ENCODE measurements at regions not wholly inside any gene's neighbourhood (a gene's known extent, or its start where the extent isn't known, plus 50 kb on each side); places are given as distances from the start of the nearest gene placed in this dataset.

DNA sequence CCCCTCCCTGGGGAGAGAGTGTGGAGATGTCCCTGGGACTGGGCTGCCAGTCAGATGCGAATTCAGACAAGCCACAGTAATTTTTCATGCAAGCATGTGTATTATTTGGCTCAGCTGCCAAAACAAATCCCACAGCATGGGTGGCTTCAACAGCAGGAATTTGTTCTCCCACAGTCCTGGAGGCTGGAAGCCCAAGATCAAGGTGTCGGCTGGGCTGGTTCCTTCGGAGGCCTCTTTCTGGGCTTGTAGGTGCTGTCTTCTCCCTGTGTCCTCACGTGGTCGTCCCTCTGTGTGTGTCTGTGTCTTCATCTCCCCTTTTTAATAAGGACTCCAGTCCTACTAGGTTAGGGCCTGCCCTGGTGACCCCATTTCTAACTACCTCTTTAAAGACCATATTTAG is 91.9 kb upstream of the ACTRT2 start:
- Histone ChIP-seq H4K20me1 (ENCODE audit: insufficient read depth, low read length) (no peaks in the 10 kb centered on the region), H3K27ac (ENCODE audit: low read depth, low read length, poor library complexity, severe bottlenecking) (no peak overlapping the region), H3K4me2 (ENCODE audit: low read length) (no peak overlapping the region), H3K9me3 (ENCODE audit: low read length) (no peaks in the 10 kb centered on the region), H3K79me2 (ENCODE audit: insufficient read depth, low read depth, low read length) (no peaks in the 10 kb centered on the region), H3K4me1 (ENCODE audit: insufficient read depth, low read length, poor library complexity, severe bottlenecking) (no peaks in the 10 kb centered on the region), H3K36me3 (ENCODE audit: insufficient read depth, low read length) (no peaks in the 10 kb centered on the region), H2AFZ (ENCODE audit: low read length) (no peak overlapping the region), H3K9me2 (ENCODE audit: insufficient read depth, low read length) (no peaks in the 10 kb centered on the region), H3K4me3 (ENCODE audit: low read depth, low read length, poor library complexity, severe bottlenecking) (no peak overlapping the region)
- ChIA-PET POLR2A (no interaction called here), CTCF (ENCODE audit: unreplicated experiment) (no interaction called here)
- TF ChIP-seq, protein P1, sequence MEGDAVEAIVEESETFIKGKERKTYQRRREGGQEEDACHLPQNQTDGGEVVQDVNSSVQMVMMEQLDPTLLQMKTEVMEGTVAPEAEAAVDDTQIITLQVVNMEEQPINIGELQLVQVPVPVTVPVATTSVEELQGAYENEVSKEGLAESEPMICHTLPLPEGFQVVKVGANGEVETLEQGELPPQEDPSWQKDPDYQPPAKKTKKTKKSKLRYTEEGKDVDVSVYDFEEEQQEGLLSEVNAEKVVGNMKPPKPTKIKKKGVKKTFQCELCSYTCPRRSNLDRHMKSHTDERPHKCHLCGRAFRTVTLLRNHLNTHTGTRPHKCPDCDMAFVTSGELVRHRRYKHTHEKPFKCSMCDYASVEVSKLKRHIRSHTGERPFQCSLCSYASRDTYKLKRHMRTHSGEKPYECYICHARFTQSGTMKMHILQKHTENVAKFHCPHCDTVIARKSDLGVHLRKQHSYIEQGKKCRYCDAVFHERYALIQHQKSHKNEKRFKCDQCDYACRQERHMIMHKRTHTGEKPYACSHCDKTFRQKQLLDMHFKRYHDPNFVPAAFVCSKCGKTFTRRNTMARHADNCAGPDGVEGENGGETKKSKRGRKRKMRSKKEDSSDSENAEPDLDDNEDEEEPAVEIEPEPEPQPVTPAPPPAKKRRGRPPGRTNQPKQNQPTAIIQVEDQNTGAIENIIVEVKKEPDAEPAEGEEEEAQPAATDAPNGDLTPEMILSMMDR (conservative IDR thresholded peaks at IDR 0.05; ENCODE audit: low read length), result no peak
- no peak for TF ChIP-seq EZH2phosphoT487 (IDR thresholded peaks at IDR 0.05; ENCODE audit: borderline replicate concordance, low read depth, low read length)
- intact Hi-C loops (cut with micrococcal nuclease; ENCODE audit: unreplicated experiment), result no loop called here
- DNase-seq (ENCODE audit: low spot score), result no peak
- BruUV-seq (replicated peaks), result no TSS peak

DNA sequence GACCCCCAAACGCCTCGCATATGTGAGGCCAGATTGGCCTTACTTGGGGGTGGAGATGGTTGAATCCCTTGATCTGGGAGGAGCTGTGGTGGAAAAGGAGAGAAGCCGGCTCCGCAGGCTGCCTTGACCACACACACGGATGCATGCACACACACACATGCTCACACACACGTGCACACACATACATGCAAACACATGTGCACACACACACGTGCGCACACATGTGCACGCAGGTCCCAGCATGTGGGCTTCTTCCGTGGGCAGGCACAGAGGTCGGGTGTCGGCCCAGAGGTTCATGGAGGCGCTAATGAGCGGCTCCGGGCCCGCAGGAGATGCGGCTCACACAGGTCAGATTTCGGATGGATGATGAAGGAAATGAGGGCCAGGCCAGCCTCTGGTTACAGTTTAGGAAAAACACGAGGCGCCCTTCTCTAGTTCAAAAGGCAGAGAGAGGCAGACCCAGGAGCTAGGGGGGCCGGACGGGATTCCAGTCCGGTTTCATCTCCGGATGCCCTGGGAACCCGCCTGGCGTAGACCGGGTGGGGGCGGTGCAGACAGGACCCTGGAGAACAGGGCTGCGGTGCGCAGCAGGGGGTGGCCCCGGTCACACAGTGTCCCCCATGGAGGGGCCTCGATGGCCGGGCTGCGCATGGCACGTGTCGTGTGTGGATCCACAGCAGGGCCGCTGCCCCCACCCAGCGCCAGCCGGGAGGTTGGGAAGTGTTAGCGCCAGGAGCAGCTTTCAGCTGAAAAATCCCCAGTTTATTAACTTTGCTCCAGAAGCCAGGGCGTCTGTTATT is 91.1 kb upstream of the ACTRT2 start:
- H3K9me2 ChIP-seq (ENCODE audit: insufficient read depth, low read length), result no peaks in the 10 kb centered on the region
- CTCF ChIA-PET (ENCODE audit: unreplicated experiment), result no interaction called here
- H3K27ac ChIP-seq (ENCODE audit: low read depth, low read length, poor library complexity, severe bottlenecking), result no peak overlapping the region
- intact Hi-C loops (cut with micrococcal nuclease; ENCODE audit: unreplicated experiment), result no loop called here
- H3K79me2 ChIP-seq (ENCODE audit: insufficient read depth, low read depth, low read length), result no peaks in the 10 kb centered on the region
- TF ChIP-seq, protein P1 (conservative IDR thresholded peaks at IDR 0.05; ENCODE audit: low read length), result no peak
- TF ChIP-seq EZH2phosphoT487 (IDR thresholded peaks at IDR 0.05; ENCODE audit: borderline replicate concordance, low read depth, low read length), result no peak
- POLR2A ChIA-PET, result no interaction called here
- no peaks in the 10 kb centered on the region for H3K4me1 ChIP-seq (ENCODE audit: insufficient read depth, low read length, poor library complexity, severe bottlenecking)
- no peak overlapping the region for H3K4me2 ChIP-seq (ENCODE audit: low read length)
- H2AFZ ChIP-seq (ENCODE audit: low read length), result no peak overlapping the region
- no peaks in the 10 kb centered on the region for H3K9me3 ChIP-seq (ENCODE audit: low read length)
- DNase-seq (ENCODE audit: low spot score), result no peak
- no peaks in the 10 kb centered on the region for H4K20me1 ChIP-seq (ENCODE audit: insufficient read depth, low read length)
- H3K36me3 ChIP-seq (ENCODE audit: insufficient read depth, low read length), result no peaks in the 10 kb centered on the region
- no TSS peak for BruUV-seq (replicated peaks)
- H3K4me3 ChIP-seq (ENCODE audit: low read depth, low read length, poor library complexity, severe bottlenecking), result no peak overlapping the region

DNA sequence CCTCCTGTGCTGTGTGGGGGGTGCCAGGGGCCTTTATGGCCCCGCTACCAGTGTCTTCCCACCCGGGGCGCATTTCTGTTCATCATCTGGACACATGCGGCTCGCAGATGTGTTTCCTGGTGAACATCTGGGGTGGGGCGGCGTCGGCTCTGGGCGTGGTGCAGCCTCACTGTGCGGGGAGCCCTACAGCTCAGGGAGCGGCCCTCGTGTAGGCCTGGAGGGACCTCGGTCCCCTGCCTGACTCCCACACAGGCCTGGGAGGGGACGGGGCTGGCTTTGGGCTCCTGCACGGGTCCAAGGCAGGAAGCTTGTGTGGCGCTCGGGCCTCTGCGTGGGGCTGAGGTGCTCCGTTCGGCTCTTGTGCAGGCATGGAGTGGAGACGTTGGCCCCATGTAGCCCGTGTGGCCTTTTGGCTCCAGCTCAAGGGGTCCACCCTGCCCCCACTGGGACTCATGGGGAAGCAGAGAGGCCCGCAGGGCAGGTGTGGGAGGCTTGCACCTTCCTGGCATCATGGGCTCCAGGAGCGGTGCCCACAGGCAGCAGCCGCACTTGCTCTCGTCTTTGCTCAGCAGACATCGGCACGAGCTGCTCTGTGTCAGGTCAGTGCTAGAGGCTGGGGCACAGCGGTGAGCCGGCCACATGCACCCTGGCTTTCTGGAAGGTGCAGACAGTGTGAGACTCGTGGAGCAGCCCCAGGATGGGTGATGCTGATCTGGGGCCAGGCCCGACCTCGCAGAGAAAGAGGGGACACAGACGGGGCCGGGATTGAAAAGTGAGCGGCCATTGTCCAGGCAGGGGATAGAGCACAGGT is 90.1 kb upstream of the ACTRT2 start:
- Histone ChIP-seq H3K4me1 (ENCODE audit: insufficient read depth, low read length, poor library complexity, severe bottlenecking) (no peaks in the 10 kb centered on the region), H3K79me2 (ENCODE audit: insufficient read depth, low read depth, low read length) (no peaks in the 10 kb centered on the region), H3K9me2 (ENCODE audit: insufficient read depth, low read length) (no peaks in the 10 kb centered on the region), H3K9me3 (ENCODE audit: low read length) (no peaks in the 10 kb centered on the region), H3K36me3 (ENCODE audit: insufficient read depth, low read length) (no peaks in the 10 kb centered on the region), H2AFZ (ENCODE audit: low read length) (no peak overlapping the region), H3K4me3 (ENCODE audit: low read depth, low read length, poor library complexity, severe bottlenecking) (no peak overlapping the region), H4K20me1 (ENCODE audit: insufficient read depth, low read length) (no peaks in the 10 kb centered on the region), H3K4me2 (ENCODE audit: low read length) (no peak overlapping the region), H3K27ac (ENCODE audit: low read depth, low read length, poor library complexity, severe bottlenecking) (no peak overlapping the region)
- no peak for DNase-seq (ENCODE audit: low spot score)
- no peak for TF ChIP-seq EZH2phosphoT487 (IDR thresholded peaks at IDR 0.05; ENCODE audit: borderline replicate concordance, low read depth, low read length)
- TF ChIP-seq, protein P1 (conservative IDR thresholded peaks at IDR 0.05; ENCODE audit: low read length), result no peak
- BruUV-seq (replicated peaks), result no TSS peak
- ChIA-PET POLR2A (no interaction called here), CTCF (ENCODE audit: unreplicated experiment) (no interaction called here)
- intact Hi-C loops (cut with micrococcal nuclease; ENCODE audit: unreplicated experiment), result no loop called here
